ENCODE measurements at regions not wholly inside any gene's neighbourhood (a gene's known extent, or its start where the extent isn't known, plus 50 kb on each side); places are given as distances from the start of the nearest gene placed in this dataset.
"Not testable (repeated sequence)": the region's sequence is repeated elsewhere in the genome, so short reads cannot be mapped to it uniquely, and the experiment has no call there.

DNA sequence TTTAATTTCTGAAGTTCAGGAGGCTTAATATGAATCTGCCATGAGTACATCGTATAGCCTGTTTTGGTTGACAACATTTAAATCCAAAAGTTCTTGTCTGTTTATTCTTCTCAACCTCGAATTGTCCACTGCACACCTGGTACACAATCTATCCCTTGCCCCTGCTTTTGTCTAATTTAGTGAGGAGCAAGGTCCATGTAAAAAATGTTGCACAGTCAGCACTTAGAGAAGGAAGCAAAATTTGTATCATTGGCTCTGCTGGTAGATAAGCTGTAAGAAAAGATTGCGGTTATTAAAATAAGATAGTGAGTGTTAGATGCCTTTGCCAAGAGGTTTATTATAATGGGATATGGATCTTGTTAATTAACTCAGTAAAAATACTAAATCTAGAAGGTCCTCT lies 761.5 kb downstream of the RAPGEF2 start:
- intact Hi-C loops (cut with DNase I) = no loop called here
- no peak for DNase-seq

DNA sequence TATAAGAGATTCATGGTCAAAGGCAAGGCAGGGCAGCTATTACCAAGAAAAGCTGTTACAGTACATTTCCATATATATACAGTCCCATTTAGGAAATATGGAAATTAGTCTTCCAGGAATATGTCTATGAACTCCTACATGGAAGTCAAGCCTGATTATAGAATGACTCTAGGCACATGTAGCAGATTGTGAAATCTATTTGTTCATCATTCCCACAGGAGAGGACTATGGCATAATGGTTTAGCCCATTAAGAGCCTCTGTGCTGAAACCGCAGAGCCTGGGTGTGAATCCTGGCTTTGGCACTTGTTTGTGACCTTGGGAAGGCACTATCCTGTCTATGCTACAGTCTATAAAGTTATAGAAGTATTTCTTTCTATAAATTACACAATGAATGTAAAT lies 764.8 kb downstream of the RAPGEF2 start:
- intact Hi-C loops (cut with DNase I) = no loop called here
- DNase-seq = no peak

DNA sequence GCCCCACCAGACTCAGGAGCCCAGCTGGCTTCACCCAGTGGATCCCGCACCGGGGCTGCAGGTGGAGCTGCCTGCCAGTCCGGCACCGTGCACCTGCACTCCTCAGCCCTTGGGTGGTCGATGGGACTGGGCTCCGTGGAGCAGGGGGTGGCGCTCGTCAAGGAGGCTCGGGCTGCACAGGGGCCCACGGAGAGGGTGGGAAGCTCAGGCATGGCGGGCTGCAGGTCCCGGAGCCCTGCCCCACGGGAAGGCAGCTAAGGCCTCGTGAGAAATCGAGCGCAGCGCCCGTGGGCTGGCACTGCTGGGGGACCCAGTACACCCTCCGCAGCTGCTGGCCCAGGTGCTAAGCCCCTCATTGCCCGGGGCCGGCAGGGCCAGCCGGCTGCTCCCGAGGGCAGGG lies 766.1 kb downstream of the RAPGEF2 start:
- DNase-seq; intact Hi-C loops (cut with DNase I): not testable (repeated sequence)

DNA sequence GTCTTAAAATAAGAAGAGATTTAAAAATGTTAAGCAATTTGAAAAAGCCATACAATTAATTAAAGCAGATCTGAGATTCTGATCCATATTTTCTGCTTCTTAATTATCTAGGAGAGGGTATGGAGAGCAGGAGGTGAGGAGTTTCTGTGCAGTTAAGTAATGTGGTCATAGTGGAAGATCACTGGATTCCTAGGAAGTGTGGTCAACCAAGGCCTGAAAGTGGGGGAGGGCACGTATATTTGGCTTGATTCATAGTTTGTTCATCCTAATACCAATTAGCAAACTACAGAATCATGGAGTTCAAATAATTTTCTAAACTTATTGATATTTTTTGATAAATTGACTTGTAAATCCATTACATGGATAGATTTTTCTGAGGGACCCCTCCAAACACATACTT lies 768.3 kb downstream of the RAPGEF2 start:
- intact Hi-C loops (cut with DNase I) = no loop called here
- no peak for DNase-seq

DNA sequence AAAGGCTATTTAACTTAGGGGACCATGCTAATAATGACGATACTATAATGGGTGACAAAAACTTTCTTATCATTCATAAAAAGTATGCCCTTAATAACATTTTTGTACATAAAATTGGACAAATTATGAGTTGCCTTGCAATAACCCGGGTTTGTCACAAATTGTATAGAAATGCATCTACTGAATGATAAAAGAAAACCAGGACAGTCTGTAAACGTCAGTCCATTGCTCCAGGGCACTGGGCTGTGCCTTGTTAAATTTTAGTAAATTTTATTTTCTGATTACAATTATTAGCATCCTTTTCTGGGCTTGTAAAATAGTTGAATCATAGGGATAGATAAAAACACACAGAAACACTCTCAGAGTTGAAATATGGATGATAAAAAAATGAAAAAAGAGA lies 778.3 kb downstream of the RAPGEF2 start:
- intact Hi-C loops (cut with DNase I) = no loop called here
- no peak for DNase-seq

DNA sequence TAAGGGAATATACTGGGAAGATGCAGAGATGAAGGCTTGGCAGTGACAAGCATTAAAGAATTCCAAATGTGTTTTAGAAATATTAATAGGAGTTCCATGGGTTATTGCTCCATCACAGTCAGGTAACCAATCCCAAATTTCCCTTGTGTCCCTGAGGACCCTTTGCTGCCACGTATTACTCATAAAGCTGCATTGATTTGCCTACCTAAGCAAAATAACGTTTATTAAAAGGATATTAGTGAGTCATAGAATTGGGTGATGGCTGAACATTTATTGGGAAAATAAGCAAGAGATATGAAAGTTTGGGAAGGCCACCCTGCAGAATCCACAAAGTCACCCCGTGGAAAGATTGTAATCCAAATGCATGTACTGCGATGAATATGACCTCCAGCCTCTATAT lies 782.1 kb downstream of the RAPGEF2 start:
- intact Hi-C loops (cut with DNase I) = no loop called here
- no peak for DNase-seq

DNA sequence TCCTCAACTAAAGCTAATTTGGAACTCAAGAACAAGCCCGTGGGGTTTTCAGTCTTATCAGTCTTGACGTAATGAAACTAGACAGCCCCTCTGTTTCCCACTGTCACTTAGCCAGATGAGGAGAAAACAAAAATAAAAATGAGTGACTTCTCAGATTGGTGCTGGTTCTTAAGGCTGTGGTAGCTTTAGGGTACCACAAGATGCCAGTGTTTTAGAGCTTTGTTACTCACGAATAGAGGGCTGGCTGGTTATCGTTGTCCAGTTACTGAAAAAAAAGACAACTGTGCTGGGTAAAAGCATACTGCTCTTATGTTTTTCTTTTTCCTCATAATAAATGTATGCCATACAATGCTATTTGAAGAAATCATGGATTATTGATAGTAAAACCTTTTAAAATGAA lies 796.7 kb downstream of the RAPGEF2 start:
- DNase-seq = no peak
- intact Hi-C loops (cut with DNase I) = no loop called here

DNA sequence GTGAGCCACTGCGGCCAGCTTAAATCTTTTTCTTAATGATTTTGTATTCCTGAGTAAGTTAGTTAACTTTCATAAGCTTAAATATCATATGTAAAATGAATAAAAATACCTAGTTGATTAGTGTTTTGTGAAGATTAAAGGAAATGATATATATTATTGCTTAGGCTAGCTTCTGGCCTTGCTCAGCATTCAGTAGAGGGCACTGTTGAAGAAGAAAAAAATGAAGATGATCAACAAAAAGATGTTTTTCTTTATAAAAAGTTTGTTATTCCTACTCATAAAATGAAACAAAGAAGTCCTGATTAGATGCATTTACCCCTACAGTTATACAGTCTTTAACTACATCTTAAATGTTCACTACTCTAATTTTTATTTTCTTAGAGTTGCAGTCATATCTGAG lies 797.7 kb downstream of the RAPGEF2 start:
- DNase-seq = no peak
- intact Hi-C loops (cut with DNase I) = no loop called here

DNA sequence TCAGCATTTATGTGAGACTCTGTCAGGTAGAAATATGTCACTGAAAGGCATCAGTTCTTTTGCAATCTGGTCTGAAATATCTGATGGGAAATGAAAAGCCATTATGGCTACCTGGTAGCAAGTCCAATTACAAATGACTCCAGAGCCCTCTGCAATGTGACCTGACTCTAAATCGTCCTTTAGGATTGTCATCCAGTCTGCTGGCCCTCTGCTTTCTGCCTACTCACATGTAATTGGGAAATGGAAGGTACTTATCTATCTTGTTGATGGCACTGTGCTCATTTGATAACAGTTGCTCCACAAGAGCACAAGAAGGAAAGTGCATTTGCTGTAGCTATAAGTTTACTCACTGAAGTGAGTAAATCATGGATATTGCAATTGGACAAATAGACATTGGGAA lies 799.8 kb downstream of the RAPGEF2 start:
- DNase-seq = no peak
- intact Hi-C loops (cut with DNase I) = no loop called here

DNA sequence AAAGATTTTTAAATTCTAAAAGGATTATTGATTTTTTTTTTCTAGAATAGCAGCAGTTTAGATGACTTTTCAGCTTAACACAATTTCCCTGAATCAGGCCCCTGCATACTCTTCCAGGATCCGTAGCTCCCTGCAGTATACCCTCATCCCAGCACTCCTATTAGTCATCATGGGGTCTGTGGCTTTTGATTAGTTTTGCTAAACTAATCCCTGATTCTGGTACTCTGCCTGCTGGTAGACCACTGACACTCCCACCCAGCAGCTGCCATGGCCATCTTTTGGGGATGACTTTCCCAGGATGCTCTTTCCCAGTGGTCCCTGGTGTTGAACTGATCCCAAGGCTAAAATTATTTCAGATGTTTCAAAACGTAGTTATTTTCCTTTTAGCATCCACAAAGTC lies 802.0 kb downstream of the RAPGEF2 start:
- no peak for DNase-seq
- intact Hi-C loops (cut with DNase I) = no loop called here

DNA sequence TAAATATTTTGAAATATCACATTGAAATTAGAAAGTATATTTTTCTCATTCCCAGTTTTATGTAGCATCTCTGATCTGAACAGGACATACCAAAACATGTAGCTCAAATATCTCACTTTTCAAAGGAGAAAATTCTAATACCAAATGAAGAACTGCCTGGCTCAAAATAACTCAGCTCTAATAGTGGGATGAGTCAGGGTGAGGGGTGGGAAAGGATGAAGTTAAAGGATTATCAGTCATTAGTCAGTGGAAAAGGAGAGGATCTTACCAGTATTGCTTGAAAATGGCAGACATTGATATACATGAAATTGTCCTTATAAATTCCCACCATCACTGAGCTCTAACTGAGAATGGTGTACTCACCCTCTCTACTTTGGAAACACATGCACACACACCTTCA lies 803.2 kb downstream of the RAPGEF2 start:
- intact Hi-C loops (cut with DNase I) = no loop called here

DNA sequence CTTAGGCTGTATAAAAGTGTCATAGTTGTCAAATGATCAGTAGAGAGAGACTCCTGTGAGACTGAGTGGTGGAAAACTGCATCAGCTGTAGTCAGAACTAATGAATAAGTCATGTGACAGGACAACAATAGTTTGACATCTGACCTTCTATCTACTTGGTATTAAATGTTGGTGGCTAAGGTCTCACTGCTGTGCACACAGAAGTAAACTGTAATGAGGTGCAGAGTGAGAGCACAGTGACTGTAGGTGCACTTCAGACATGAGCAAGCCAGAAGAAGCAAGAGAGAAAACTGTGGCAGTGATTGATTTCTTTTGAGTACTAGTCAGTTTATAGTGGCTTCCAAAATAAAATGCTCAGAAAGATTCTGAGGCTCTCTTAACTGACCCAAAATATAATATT lies 803.6 kb downstream of the RAPGEF2 start:
- DNase-seq = no peak
- intact Hi-C loops (cut with DNase I) = no loop called here

More for the DNA sequence above, 803.2 kb downstream of the RAPGEF2 start:
- DNase-seq = no peak

DNA sequence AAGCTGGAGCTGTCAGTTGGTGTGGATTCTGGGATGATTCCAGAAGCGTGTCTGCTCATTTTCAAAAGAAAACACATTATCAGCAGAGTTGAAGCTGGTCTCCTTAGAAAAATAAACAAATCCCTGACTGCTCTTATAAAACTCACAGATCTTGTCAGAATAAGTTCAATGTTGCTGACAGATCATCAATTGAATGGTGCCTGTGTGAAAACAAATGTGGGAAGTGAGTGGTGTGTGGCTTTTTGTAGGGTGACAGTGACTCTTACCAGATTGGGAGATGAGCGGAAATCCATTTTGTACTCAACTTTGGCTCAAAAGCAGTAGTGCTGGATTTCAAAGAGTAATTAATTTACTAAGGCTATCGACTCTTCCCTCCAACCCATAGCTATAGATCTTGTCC lies 807.8 kb downstream of the RAPGEF2 start:
- intact Hi-C loops (cut with DNase I) = no loop called here
- no peak for DNase-seq

DNA sequence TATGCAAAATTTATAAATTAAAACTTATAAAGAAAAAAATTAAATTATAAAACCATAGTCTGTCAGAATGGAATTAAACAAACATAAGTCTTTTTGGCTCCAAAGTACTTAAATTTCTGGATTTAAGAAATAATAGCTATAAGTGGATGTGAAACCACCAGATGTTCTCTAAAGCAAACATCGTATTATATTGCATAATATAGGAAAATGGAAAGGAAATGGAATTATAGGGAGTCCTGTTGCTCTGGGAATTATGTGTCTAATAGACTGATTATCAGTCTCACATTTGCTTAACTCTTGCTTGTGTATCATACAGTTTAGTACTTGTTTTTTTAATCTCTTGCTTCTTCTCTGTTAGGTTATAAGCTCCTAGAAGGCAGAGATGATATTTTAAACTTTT lies 819.2 kb downstream of the RAPGEF2 start:
- intact Hi-C loops (cut with DNase I) = no loop called here
- no peak for DNase-seq

DNA sequence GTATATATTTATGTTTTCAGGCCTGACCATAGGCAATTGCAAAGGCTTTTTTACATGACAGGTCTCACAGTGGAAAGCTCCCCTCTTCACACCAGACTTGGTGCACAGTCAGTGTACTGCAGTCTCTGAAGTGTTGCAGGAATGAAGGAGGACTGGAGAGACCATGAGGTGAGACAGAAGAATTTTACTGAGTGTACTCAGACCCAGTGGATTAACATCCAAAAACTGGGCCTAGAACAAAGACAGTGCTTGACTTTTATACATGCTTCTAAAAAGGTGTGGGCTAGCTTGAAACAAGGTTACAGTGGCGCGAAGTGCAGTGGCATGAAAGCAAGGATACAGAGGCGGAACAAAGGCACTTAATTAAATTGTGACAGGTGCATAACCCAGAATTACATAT lies 822.9 kb downstream of the RAPGEF2 start:
- no peak for DNase-seq
- intact Hi-C loops (cut with DNase I) = no loop called here

DNA sequence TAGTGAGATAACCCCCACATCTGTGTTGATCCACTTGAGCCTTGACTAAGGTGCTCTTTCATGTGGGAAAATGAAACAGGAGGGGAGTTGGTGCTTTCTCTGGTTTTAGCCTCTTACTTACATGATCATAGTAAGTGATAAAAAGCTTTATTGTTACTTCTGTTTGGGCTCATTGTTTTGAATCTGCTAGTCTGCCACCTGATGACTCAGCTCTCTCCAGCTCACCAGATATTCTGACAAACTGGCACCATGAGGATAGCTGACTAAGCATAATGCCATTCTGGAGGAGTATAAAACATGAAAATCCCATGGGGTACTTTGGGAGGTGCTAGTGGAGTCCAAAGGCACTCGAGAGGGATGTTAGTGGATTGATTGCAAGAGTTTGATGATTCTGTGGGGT lies 824.0 kb downstream of the RAPGEF2 start:
- intact Hi-C loops (cut with DNase I) = no loop called here
- no peak for DNase-seq

DNA sequence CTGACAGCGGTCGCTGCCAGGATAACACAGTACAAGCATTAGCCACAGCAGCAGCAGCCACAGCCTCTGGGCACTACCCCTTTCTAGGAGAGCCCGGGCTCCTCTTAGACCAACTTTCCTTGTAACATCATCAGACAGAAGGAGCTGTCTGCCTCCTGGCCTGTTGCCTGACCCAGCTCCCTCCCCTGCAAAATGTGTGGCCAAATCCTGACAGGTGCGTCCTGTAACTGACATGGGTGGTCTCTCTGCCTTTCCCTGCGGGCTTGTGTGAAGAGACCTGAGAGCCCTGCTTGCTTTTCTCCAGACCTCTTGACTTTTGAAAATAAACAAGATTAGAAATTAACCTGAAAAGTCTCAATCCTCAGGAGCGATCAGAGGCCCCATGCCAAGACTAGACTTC lies 824.9 kb downstream of the RAPGEF2 start:
- intact Hi-C loops (cut with DNase I) = no loop called here
- no peak for DNase-seq

DNA sequence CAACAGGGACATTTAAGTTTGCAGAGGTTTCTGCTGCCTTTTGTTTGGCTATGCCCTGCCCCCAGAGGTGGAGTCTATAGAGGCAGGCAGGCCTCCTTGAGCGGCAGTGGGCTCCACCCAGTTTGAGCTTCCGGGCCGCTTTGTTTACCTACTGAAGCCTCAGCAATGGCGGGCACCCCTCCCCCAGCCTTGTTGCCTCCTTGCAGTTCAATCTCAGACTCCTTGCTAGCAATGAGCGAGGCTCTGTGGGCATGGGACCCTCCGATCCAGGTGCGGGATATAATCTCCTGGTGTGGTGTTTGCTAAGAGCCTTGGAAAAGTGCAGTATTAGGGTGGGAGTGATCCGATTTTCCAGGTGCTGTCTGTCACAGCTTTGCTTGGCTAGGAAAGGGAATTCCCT lies 831.7 kb downstream of the RAPGEF2 start:
- intact Hi-C loops (cut with DNase I); DNase-seq: not testable (repeated sequence)

DNA sequence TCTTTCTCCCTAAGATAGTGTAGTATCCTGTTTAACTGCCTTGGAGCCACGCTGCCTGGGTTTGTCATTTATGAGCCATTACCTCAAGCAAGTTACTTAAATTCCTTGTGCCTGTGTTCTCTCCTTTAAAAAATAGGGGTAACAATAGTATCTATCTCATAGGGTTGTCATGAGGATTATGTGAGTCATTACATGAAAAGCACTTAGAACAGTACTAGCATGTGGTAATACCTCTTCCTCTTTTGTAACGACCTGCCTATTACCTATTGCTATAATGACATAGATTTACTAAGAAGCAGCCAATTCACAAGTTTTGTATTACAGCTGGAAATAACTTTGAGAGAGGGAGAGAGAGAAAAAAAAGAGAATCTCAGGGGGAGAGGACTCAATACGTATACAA lies 834.7 kb downstream of the RAPGEF2 start:
- DNase-seq = no peak
- intact Hi-C loops (cut with DNase I) = no loop called here

DNA sequence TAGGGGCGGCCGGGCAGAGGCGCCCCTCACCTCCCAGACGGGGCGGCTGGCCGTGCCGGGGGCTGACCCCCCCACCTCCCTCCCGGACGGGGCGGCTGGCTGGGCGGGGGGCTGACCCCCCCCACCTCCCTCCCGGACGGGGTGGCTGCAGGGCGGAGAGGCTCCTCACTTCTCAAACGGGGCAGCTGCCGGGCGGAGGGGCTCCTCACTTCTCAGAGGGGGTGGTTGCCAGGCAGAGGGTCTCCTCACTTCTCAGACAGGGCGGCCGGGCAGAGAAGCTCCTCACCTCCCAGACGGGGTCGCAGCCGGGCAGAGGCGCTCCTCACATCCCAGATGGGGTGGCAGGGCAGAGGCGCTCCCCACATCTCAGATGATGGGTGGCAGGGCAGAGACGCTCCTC lies 836.8 kb downstream of the RAPGEF2 start:
- intact Hi-C loops (cut with DNase I); DNase-seq: not testable (repeated sequence)

DNA sequence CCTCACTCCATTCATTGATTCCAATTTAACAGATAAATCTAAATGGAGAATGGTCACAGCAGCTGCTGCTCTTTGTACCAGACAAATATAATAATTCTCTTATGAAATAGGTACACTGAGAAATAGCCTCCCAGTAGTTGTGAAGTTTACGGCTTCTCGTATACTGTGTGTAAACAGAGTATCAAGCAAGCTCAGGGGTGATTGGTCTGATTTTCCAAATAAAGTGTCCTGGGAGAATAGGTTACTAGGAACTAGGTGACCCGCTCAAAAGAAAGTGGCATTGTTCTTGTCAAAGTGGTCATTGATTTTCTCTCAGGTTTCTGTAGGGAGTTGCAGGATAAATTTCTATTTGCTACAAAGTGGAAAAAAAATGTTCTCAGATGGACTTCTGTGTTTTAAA lies 838.2 kb downstream of the RAPGEF2 start:
- no peak for DNase-seq
- intact Hi-C loops (cut with DNase I) = no loop called here

DNA sequence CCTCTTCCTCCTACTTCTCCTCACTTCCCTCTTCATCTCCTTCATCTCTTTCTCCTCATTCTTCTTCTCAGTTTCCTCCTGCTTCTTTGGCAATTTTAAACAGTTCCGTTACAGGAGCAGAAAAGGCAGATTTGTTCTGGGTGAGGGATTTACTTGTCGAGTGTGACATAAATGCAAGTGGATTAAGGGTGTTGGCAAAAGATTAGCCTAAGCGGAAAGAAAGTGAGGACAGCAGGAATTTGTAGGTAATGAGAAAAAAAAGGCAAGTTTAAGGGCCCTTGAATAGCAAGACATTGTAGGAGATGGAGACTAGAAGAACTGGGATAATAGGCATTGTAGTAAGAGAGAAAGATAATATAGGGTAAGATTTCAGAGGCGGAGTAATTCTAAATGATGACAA lies 841.6 kb downstream of the RAPGEF2 start:
- intact Hi-C loops (cut with DNase I) = no loop called here
- DNase-seq = no peak
